ENCODE measurements at regions not wholly inside any gene's neighbourhood (a gene's known extent, or its start where the extent isn't known, plus 50 kb on each side); places are given as distances from the start of the nearest gene placed in this dataset.

DNA sequence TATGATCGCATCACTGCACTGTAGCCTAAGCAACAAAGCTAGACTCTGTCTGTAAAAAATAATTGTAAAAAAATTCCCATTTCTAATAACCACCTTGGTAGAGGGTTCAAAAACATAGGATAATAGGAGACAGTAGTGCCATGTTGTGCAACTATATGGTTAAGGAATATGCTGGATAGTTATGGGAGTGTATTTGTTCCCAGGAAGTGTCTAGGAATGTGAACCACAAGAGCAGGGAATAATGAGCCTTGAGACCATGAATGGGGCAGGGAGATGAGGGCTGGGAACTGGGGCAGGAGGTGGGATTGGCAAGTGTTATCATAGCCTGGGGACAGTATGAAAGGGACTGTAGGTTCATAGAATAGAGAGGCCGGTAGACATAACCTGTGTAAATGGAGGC, 50.4 kb downstream of the RUSC2 start:
- TF ChIP-seq TEAD4 (CRISPR knock-in tag; IDR thresholded peaks at IDR 0.05): no peak
- no peak for TF ChIP-seq ZNF138 (CRISPR knock-in tag; conservative IDR thresholded peaks at IDR 0.05)
- TF ChIP-seq, protein P1, sequence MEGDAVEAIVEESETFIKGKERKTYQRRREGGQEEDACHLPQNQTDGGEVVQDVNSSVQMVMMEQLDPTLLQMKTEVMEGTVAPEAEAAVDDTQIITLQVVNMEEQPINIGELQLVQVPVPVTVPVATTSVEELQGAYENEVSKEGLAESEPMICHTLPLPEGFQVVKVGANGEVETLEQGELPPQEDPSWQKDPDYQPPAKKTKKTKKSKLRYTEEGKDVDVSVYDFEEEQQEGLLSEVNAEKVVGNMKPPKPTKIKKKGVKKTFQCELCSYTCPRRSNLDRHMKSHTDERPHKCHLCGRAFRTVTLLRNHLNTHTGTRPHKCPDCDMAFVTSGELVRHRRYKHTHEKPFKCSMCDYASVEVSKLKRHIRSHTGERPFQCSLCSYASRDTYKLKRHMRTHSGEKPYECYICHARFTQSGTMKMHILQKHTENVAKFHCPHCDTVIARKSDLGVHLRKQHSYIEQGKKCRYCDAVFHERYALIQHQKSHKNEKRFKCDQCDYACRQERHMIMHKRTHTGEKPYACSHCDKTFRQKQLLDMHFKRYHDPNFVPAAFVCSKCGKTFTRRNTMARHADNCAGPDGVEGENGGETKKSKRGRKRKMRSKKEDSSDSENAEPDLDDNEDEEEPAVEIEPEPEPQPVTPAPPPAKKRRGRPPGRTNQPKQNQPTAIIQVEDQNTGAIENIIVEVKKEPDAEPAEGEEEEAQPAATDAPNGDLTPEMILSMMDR (IDR thresholded peaks at IDR 0.05): no peak

Measured in WTC11 (cell line).